ENCODE measurements at regions not wholly inside any gene's neighbourhood (a gene's known extent, or its start where the extent isn't known, plus 50 kb on each side); places are given as distances from the start of the nearest gene placed in this dataset.

- TF ChIP-seq CTCF (conservative IDR thresholded peaks at IDR 0.05), result no peak
- DNase-seq, result no peak
These were observed 316.0 kb downstream of the ETS1 start for GRCh38 chr11:128271401-128271800.

GRCh38 chr11:128269466-128269865 is 317.9 kb downstream of the ETS1 start:
- no peak overlapping the region for H3K4me3 ChIP-seq (ENCODE audit: low read length)
- no peaks in the 10 kb centered on the region for H3K27me3 ChIP-seq (ENCODE audit: control insufficient read depth, insufficient read depth, low read length, poor library complexity, severe bottlenecking)
- DNase-seq, result no peak
- Mint-ChIP-seq H3K27me3 (ENCODE audit: insufficient read depth) (no peaks in the 10 kb centered on the region), H3K4me3 (no peak overlapping the region), H3K27ac (no peak overlapping the region), H3K9me3 (no peaks in the 10 kb centered on the region), H3K4me1 (peaks cover 7% of the 10 kb centered on the region), H3K36me3 (ENCODE audit: low read depth) (no peaks in the 10 kb centered on the region)
- H3K4me1 ChIP-seq (ENCODE audit: control insufficient read depth, insufficient read depth, low read length), result no peaks in the 10 kb centered on the region
- whole genome bisulfite sequencing, 2 experiments (ENCODE audit: insufficient coverage in 1 of 2, insufficient read length in 1 of 2), result no CpG with 5 or more reads among the region's 1 CpG
- TF ChIP-seq CTCF (conservative IDR thresholded peaks at IDR 0.05), result no peak
- no peak overlapping the region for H3K27ac ChIP-seq (ENCODE audit: low read depth, low read length)
- H3K9ac ChIP-seq (ENCODE audit: extremely low read depth, low read length, poor library complexity, severe bottlenecking), result no peak overlapping the region
- H3K9me3 ChIP-seq (ENCODE audit: control insufficient read depth, low read length), result no peaks in the 10 kb centered on the region
- no peaks in the 10 kb centered on the region for H3K36me3 ChIP-seq (ENCODE audit: control insufficient read depth, insufficient read depth, low read length)

More at GRCh38 chr11:128271401-128271800, 316.0 kb downstream of the ETS1 start:
- Mint-ChIP-seq H3K27me3 (ENCODE audit: insufficient read depth) (no peaks in the 10 kb centered on the region), H3K27ac (no peak overlapping the region), H3K9me3 (no peaks in the 10 kb centered on the region), H3K4me1 (peaks cover 7% of the 10 kb centered on the region), H3K4me3 (no peak overlapping the region), H3K36me3 (ENCODE audit: low read depth) (no peaks in the 10 kb centered on the region)
- no peak overlapping the region for H3K27ac ChIP-seq (ENCODE audit: low read depth, low read length)
- no peak overlapping the region for H3K4me3 ChIP-seq (ENCODE audit: low read length)
- no peaks in the 10 kb centered on the region for H3K27me3 ChIP-seq (ENCODE audit: control insufficient read depth, insufficient read depth, low read length, poor library complexity, severe bottlenecking)
- no peak overlapping the region for H3K9ac ChIP-seq (ENCODE audit: extremely low read depth, low read length, poor library complexity, severe bottlenecking)
- H3K9me3 ChIP-seq (ENCODE audit: control insufficient read depth, low read length), result no peaks in the 10 kb centered on the region
- no peaks in the 10 kb centered on the region for H3K4me1 ChIP-seq (ENCODE audit: control insufficient read depth, insufficient read depth, low read length)
- 88% methylated on average over 1 of the region's 1 CpG; no CpG with 5 or more reads in 1 of the 2 experiments for WGBS, 2 experiments (ENCODE audit: insufficient coverage in 1 of 2, insufficient read length in 1 of 2)
- H3K36me3 ChIP-seq (ENCODE audit: control insufficient read depth, insufficient read depth, low read length), result no peaks in the 10 kb centered on the region

GRCh38 chr11:128266893-128267292 is 320.5 kb downstream of the ETS1 start:
- Mint-ChIP-seq H3K4me1 (peaks cover 7% of the 10 kb centered on the region), H3K4me3 (no peak overlapping the region), H3K36me3 (ENCODE audit: low read depth) (no peaks in the 10 kb centered on the region), H3K27me3 (ENCODE audit: insufficient read depth) (no peaks in the 10 kb centered on the region), H3K9me3 (no peaks in the 10 kb centered on the region), H3K27ac (no peak overlapping the region)
- H3K9ac ChIP-seq (ENCODE audit: extremely low read depth, low read length, poor library complexity, severe bottlenecking), result no peak overlapping the region
- WGBS, 2 experiments (ENCODE audit: insufficient coverage in 1 of 2, insufficient read length in 1 of 2), result 97 to 100% methylated on average over 2 of the region's 2 CpGs
- no peak overlapping the region for H3K4me3 ChIP-seq (ENCODE audit: low read length)
- no peaks in the 10 kb centered on the region for H3K27me3 ChIP-seq (ENCODE audit: control insufficient read depth, insufficient read depth, low read length, poor library complexity, severe bottlenecking)
- DNase-seq, result no peak
- H3K27ac ChIP-seq (ENCODE audit: low read depth, low read length), result no peak overlapping the region
- H3K9me3 ChIP-seq (ENCODE audit: control insufficient read depth, low read length), result no peaks in the 10 kb centered on the region
- H3K36me3 ChIP-seq (ENCODE audit: control insufficient read depth, insufficient read depth, low read length), result no peaks in the 10 kb centered on the region
- H3K4me1 ChIP-seq (ENCODE audit: control insufficient read depth, insufficient read depth, low read length), result no peaks in the 10 kb centered on the region
- no peak for TF ChIP-seq CTCF (conservative IDR thresholded peaks at IDR 0.05)
